Fibroblast of skin of back (primary cell): ENCODE measurements at regions not wholly inside any gene's neighbourhood (a gene's known extent, or its start where the extent isn't known, plus 50 kb on each side); places are given as distances from the start of the nearest gene placed in this dataset.
A peak's percentile ranks its signal among the peaks of the same experiment; 100 is the strongest.

Experiments used
- DNase-seq: peaks from one replicate; pipeline ENCODE4 v3.0.0-alpha.2; 2013

GRCh38 chr2:217151509-217152206 lies 291.8 kb upstream of the TNP1 start:
- no peak for DNase-seq

DNA sequence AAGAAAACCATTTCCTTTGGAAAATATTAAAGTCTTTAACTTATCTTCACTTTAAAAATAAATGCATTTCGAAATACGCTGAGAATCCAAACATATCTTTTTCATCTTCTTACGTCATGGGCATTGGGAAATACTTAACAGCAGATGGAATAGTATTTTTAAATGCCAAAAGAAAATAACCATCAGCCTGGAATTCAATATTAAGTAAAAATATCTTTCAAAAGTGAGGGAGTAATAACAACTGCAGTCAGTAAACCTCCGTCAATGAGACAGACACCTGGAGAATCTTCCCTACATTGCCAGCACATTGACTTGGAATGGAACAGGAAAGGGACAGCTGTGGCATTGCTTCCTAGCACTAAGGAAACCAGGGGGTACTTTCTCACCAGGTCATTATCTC lies 290.4 kb upstream of the TNP1 start:
- DNase-seq = no peak

GRCh38 chr2:217149087-217149660 lies 289.3 kb upstream of the TNP1 start:
- DNase-seq = no peak

DNA sequence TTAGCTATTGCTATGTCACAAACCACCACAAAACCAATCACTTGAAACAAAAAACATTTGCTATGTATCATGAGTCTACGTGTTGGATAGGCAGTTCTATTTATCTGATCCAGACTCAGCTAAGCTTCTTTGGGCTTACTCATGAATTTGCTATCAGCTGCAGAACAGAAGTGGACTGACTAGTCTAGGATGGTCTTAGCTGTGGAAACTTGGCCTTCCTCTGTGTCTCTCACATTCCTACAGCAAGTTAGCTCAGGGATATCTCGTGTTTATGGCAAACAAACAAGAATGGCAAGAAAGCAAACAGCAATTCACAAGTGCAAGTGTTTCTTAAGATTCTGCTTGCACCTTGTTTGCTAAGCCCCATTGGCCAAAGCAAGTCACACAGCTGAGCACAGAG lies 288.0 kb upstream of the TNP1 start:
- no peak for DNase-seq

DNA sequence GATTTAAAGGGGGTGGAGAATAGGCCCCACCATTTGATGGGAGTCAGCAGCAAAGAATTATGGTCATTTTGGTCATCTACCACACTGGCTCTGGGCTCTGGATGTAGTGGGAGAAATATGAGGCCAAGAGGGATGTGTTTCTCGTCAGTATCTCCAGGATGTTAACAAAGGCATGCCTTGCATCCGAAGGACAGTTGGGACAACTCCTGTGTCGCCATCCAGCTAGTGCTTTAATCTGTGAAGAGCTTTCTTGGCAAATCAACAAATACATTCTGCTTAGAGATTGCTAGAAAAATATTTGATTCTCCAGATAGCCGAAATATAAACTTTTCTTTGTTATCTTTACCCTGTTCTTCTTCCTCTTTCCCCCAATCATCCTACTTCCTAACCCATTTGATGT lies 287.1 kb upstream of the TNP1 start:
- no peak for DNase-seq

DNA sequence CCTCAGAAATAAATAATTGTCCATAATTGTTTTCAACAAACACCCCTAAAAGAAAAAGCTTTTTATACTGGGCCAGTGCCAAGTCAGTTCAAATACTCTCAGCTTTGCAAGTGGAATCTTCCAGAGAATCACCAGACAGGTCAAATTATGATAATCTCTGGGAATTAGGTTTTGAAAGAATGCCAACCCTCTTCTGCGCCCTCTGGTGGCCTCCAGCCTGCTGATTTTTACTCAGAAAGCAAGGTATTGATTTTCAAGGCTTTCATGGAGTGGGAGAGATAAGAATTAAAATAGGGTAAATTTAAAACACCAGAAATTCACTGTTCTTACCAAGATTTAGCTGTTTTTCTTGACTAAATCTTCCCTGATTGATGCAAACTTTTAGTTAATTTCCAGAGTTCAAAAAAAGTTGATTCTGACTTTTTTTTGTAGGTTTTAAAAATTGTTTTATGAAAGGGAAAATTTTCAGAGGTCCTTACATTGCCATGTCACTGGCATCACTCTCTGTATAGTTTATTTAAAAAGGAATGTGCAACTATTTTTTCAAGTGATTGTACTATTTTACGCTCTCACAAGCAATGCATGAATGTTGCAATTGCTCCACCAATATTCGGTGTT lies 282.9 kb upstream of the TNP1 start:
- peak; percentile 40 for DNase-seq

DNA sequence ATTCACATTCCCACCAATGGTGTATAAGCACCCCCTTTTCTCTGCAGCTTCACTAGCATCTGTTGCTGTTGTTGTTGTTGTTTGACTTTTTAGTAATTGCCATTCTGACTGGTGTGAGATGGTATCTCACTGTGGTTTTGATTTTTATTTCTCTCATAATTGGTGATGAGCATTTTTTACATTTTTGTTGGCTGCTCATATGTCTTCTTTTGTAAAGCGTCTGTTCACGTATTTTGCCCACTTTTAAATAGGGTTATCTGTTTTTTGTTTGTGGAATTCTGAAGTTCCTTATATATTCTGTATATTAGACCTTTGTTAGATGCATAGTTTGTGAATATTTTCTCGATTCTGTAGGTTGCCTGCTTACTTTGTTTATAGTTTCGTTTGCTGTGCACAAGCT lies 278.4 kb upstream of the TNP1 start:
- DNase-seq = no peak

DNA sequence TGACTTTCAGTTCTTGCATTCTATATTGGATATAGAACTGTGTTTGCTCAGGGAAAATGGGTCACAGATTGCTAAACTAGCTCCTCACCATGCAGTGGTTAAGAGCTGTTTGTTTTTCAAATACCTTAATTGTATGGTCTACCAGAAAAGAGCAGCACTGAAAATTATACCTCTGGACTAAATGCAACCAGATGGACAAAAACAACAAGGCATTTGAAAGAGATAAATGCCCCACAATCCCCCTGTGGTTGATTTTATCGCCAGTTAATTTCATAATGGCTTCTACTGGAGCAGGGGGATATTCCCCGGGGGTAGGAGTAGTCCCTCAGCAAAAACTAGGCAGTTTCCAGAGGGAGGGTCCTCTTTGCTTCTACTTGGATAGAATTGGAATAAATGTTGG lies 267.9 kb upstream of the TNP1 start:
- peak; percentile 58 for DNase-seq

GRCh38 chr2:217125014-217125413 lies 265.1 kb upstream of the TNP1 start:
- no peak for DNase-seq

DNA sequence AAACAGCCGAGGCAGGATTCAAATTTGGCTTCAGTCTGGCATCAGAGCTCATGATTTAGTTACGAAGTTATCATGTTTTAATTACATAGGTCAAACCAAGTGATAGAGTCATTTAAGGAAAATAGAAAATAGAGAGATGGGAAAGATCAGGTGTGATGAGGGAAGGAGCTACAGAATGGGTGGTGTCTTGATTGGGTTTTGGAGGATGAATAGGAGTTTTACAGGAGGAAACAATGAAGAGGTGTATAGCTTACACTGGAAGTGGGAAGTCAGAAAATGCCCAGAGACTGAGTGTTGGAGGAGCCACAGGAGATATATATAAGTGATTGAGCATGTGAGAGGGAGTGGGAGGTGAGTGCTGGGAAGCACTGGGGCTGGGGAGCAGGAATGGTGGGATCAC lies 264.2 kb upstream of the TNP1 start:
- no peak for DNase-seq

GRCh38 chr2:217121565-217121964 lies 261.7 kb upstream of the TNP1 start:
- DNase-seq = no peak

DNA sequence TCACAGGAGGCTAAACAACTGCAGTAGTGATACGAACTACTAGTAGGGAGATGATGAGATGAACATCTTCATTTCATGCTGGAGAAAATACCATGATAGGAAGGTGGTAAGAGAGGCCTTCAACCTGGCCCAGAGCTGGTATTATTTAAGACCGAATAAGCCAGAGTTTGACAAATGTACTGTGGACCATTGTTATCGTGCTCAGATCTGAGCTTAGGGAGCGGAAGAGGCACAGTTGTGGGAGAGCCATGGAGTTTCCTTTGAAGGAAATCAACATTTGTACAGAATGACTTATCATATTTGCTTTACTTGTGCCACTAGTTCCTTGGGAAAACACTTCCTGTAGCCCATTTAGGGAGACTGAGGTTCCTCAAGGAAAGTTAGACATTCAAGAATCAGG lies 260.6 kb upstream of the TNP1 start:
- no peak for DNase-seq

DNA sequence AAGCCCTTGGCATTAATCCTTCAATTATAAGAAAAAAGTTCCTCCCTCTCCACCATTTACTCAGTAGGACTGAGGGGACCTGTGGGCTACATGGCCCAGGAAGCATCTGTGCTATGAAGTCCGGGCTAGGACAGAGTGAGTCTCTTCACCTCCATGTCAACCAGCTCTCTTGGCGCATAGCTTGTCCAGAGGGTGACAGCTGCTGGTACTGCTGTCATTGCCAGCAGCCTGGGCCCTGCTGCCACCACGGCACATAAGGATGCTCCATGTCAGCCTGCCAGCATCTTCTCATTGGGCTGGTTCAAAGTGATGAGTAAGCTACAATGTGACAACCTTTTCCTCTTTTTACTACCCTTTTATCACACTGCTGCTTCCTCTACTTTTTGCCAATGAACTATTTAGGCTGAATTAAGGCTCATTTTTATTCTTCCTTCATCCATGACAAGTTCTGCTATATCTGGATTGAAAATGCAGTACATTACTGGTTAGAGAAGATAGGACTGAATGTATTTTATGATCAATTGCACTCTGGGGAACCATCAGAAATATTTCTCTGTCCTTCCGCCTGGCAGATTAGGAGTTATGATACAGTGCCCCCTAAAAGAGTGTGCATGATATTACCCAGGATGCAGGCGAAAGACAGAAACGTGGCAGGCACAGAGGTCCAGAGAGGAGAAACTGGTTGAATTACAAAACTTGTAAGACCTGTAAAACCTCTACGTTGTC lies 258.9 kb upstream of the TNP1 start:
- DNase-seq = no peak

GRCh38 chr2:217117523-217117922 lies 257.7 kb upstream of the TNP1 start:
- DNase-seq = no peak

- DNase-seq = no peak
Measured at GRCh38 chr2:217116610-217117009, 256.7 kb upstream of the TNP1 start.

DNA sequence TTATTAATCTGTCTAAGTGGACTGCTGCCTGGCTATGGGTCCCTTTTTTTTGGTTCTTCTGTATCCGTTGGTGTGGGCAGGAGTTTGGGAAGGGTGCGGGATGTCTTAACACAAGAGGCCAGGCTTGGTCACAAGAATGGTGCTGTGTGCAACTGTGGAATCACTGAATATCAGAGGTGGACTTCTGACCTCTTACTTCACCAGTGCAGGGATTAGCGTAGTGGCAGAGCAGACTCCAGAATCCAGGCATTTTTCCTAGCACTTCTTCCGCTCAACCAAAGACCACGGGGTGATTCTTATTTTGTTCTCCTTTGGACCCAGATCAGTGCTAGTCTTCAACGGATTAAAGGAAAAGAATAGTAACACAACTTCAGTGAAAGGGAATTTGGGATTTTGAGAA lies 254.3 kb upstream of the TNP1 start:
- no peak for DNase-seq

DNA sequence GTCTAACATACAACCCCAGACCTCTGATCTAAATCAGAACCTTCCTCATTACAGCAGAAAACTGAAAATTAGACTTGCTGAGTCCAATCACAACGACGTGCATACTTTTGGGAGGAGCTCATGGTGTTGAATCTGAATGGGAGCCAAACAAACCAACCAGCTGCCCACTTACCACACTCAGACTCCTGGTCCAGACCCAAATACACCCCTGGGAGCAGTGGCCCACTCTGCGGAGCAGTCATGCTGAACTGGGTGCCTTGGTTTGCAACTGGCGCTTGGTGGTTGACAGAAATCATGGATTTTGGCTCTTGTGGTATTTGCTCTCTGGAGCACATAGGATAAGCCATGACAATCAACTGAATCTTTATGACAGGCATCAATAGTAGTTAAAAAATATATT lies 253.6 kb upstream of the TNP1 start:
- no peak for DNase-seq

GRCh38 chr2:217110550-217110949 lies 250.7 kb upstream of the TNP1 start:
- DNase-seq = no peak

GRCh38 chr2:217108575-217109027 lies 248.7 kb upstream of the TNP1 start:
- DNase-seq = no peak

DNA sequence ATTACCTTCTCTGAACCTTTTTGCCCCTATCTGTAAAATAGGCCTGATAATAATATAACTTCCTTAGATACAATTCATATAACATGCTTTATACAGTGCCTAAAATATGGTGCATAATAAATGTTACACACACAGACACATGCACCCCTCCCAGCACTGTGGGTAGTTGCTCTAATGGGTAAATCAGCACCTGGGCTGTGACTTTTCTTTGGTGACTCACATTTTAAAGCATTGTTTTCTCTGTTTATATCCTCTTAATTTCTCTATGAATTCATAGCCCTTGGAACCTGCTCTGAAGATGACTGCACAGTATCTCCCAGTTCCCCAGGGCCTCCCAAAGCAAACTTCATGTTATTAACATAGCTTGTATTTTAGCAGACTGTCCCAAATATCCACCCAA lies 248.2 kb upstream of the TNP1 start:
- DNase-seq = no peak

DNA sequence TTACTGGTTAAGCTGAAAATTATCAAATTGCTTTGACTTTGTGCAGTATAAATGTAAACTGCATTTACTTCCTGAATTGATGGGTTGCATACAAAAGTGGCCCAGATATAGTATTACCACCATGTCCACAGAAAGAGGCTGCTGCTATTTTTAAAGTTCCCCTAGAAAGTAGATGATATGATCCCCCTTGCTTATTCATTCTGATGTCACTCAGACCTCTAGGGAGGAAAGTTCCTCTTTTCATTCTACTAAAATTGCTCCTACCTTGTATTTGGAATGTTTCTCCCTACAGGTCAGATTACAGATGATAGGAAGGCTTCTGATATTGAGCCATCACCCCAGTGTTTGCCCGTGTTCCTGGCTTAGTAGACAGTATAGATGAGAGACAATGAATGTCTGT lies 247.6 kb upstream of the TNP1 start:
- DNase-seq = no peak

DNA sequence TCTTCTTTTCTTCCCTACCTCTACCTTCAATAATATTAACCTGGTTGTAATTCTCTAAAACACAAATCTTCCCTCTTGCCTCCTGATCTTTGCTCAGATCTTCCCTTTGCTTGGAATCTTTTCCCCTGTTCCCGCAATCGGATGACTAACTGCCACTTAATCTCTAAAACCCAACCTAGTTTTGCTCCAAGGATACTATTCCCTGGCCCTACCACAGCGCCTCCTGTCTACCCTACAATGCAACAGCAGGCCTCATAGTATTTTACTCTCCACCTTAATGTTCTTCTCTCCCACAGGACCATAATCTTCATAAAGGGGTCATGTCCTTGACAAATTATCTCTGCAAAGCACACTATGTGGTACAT lies 246.8 kb upstream of the TNP1 start:
- peak; percentile 90 for DNase-seq

DNA sequence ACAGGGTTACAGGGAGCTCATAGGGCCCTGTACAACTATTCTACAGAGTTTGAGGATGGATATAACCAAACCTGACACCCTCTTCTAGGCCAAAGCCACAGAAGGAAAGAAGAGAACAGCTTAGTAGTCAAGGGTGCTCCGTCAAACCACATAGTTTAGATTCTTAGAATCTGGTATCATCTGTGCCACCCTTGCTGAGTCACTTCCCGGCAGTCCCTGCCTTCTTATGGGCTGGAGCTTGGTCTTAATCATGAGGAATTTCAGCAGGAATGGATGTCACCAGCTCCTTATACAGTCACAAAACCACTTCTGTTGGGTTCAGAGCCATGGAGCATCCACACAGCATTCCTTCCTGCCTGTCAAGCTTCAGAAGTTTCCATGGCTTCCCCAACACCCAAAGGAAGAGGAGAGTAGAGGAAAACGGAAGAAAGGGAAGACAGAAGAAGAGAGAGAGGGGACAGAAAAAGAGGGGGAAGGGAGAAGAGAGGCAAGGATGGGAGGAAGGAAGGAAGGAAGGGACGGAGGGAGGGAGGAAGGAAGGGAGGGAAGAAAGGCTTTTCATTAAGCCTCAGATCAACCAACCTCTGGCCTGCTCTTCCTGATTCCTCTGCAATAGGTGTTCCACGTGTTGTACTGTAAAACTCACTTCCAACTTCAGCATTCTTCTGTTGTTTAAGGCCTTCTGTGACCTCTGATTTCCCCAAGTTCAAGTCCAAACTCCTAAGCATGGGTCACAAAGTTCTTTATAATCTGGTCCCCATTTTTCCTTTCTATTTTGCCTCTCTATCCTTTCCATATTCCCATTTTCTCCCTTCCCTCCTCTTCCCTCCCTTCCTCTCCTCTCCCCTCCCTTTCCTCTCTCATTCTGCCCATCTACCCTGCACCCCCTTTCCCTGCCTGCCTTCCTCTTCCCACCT lies 246.1 kb upstream of the TNP1 start:
- peak; percentile 100 for DNase-seq
